ENCODE measurements at regions not wholly inside any gene's neighbourhood (a gene's known extent, or its start where the extent isn't known, plus 50 kb on each side); places are given as distances from the start of the nearest gene placed in this dataset.
"Not testable (repeated sequence)": the region's sequence is repeated elsewhere in the genome, so short reads cannot be mapped to it uniquely, and the experiment has no call there.

GRCh38 chr6:67879105-67879904 is 755.8 kb upstream of the ADGRB3 start:
- not testable (repeated sequence) for H3K36me3 ChIP-seq (ENCODE audit: control insufficient read depth, insufficient read depth, low read length); DNase-seq (ENCODE audit: extremely low read depth, insufficient read length); H3K4me3 ChIP-seq (replicated peaks; ENCODE audit: low read depth, low read length); H3K27me3 ChIP-seq (replicated peaks; ENCODE audit: control insufficient read depth, insufficient read depth, low read length)

DNA sequence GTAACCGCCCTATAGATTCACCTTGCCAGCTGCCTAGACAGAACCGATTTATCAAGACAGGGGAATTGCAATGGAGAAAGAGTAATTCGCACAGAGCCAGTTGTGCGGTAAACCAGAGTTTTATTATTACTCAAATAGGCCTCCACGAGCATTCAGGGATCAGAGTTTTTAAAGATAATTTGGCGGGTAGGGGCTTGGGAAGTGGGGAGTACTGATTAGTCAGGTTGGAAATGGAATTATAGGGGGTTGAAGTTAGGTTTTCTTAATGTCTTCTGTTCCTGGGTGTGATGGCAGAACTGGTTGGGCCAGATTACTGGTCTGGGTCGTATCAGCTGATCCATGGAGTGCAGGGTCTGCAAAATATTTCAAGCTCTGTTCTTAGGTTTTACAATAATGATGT is 756.9 kb upstream of the ADGRB3 start:
- not testable (repeated sequence) for H3K27me3 ChIP-seq (replicated peaks; ENCODE audit: control insufficient read depth, insufficient read depth, low read length); DNase-seq (ENCODE audit: extremely low read depth, insufficient read length); H3K36me3 ChIP-seq (ENCODE audit: control insufficient read depth, insufficient read depth, low read length); H3K4me3 ChIP-seq (replicated peaks; ENCODE audit: low read depth, low read length)

- Histone ChIP-seq H3K36me3 (ENCODE audit: control insufficient read depth, insufficient read depth, low read length) (no peaks in the 10 kb centered on the region), H3K27me3 (replicated peaks; ENCODE audit: control insufficient read depth, insufficient read depth, low read length) (no peaks in the 10 kb centered on the region), H3K4me3 (replicated peaks; ENCODE audit: low read depth, low read length) (no peak overlapping the region)
- no peak for DNase-seq (ENCODE audit: extremely low read depth, insufficient read length)
- TF ChIP-seq, protein P1, sequence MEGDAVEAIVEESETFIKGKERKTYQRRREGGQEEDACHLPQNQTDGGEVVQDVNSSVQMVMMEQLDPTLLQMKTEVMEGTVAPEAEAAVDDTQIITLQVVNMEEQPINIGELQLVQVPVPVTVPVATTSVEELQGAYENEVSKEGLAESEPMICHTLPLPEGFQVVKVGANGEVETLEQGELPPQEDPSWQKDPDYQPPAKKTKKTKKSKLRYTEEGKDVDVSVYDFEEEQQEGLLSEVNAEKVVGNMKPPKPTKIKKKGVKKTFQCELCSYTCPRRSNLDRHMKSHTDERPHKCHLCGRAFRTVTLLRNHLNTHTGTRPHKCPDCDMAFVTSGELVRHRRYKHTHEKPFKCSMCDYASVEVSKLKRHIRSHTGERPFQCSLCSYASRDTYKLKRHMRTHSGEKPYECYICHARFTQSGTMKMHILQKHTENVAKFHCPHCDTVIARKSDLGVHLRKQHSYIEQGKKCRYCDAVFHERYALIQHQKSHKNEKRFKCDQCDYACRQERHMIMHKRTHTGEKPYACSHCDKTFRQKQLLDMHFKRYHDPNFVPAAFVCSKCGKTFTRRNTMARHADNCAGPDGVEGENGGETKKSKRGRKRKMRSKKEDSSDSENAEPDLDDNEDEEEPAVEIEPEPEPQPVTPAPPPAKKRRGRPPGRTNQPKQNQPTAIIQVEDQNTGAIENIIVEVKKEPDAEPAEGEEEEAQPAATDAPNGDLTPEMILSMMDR (IDR thresholded peaks at IDR 0.05; ENCODE audit: insufficient read depth, low read length, poor library complexity, severe bottlenecking) = no peak
Observed at GRCh38 chr6:67877288-67877687, 757.8 kb upstream of the ADGRB3 start.

DNA sequence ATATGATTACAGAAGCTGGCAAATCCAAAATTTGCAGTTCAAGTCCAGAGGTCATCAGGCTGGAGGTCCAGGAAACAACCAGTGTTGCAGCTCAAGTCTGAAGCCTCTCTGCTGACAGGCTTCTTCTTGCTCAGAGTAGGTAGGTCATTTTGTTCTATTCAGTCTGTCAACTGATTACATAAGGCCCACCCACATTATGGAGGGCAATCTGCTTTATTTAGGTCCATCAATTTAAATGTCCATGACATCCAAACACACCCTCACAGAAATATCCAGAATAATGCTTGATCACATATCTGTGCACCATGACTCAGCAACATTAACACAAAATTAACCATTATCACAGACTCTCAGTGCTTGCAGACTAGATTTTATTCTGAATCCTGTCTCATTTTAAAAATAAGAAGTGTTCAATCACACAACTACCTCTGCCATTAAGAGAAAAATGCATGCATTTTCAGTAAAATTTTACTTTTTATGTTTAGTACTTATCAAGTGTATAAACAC is 759.2 kb upstream of the ADGRB3 start:
- DNase-seq (ENCODE audit: extremely low read depth, insufficient read length) = no peak
- TF ChIP-seq, protein P1 (IDR thresholded peaks at IDR 0.05; ENCODE audit: insufficient read depth, low read length, poor library complexity, severe bottlenecking) = no peak
- H3K27me3 ChIP-seq (replicated peaks; ENCODE audit: control insufficient read depth, insufficient read depth, low read length) = no peaks in the 10 kb centered on the region
- no peaks in the 10 kb centered on the region for H3K36me3 ChIP-seq (ENCODE audit: control insufficient read depth, insufficient read depth, low read length)
- no peak overlapping the region for H3K4me3 ChIP-seq (replicated peaks; ENCODE audit: low read depth, low read length)

DNA sequence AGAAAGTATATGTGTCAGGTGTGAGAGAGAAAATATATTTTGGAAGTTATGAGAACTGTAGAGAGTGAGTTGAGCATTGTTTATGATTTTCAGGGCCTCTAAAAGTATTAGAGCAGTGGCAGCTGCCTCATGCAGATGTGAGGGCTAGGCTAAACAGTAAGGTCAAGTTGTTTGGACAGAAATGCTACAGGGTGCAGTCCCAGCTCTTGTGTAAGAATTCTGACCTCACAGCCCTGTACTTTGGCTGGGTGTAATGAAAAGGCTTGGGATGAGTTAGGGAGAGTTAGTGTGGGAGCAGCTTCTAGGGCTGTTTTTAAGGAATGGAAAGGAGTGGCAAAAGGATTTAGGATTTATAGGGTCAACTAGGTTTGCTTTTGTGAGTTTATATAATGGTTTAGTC is 764.8 kb upstream of the ADGRB3 start:
- no peaks in the 10 kb centered on the region for H3K27me3 ChIP-seq (replicated peaks; ENCODE audit: control insufficient read depth, insufficient read depth, low read length)
- no peak for DNase-seq (ENCODE audit: extremely low read depth, insufficient read length)
- TF ChIP-seq, protein P1 (IDR thresholded peaks at IDR 0.05; ENCODE audit: insufficient read depth, low read length, poor library complexity, severe bottlenecking) = no peak
- no peaks in the 10 kb centered on the region for H3K36me3 ChIP-seq (ENCODE audit: control insufficient read depth, insufficient read depth, low read length)
- no peak overlapping the region for H3K4me3 ChIP-seq (replicated peaks; ENCODE audit: low read depth, low read length)

GRCh38 chr6:67863346-67863745 is 771.7 kb upstream of the ADGRB3 start:
- no peaks in the 10 kb centered on the region for H3K36me3 ChIP-seq (ENCODE audit: control insufficient read depth, insufficient read depth, low read length)
- TF ChIP-seq, protein P1 (IDR thresholded peaks at IDR 0.05; ENCODE audit: insufficient read depth, low read length, poor library complexity, severe bottlenecking) = no peak
- DNase-seq (ENCODE audit: extremely low read depth, insufficient read length) = no peak
- no peaks in the 10 kb centered on the region for H3K27me3 ChIP-seq (replicated peaks; ENCODE audit: control insufficient read depth, insufficient read depth, low read length)
- no peak overlapping the region for H3K4me3 ChIP-seq (replicated peaks; ENCODE audit: low read depth, low read length)
